Occipital lobe (tissue), 1 donor: ENCODE measurements at regions not wholly inside any gene's neighbourhood (a gene's known extent, or its start where the extent isn't known, plus 50 kb on each side); places are given as distances from the start of the nearest gene placed in this dataset.
"Not testable (repeated sequence)": the region's sequence is repeated elsewhere in the genome, so short reads cannot be mapped to it uniquely, and the experiment has no call there.

Experiments
- DNase-seq: peaks from one replicate; lab custom pipeline; 2025; lab: John Stamatoyannopoulos, UW

DNA sequence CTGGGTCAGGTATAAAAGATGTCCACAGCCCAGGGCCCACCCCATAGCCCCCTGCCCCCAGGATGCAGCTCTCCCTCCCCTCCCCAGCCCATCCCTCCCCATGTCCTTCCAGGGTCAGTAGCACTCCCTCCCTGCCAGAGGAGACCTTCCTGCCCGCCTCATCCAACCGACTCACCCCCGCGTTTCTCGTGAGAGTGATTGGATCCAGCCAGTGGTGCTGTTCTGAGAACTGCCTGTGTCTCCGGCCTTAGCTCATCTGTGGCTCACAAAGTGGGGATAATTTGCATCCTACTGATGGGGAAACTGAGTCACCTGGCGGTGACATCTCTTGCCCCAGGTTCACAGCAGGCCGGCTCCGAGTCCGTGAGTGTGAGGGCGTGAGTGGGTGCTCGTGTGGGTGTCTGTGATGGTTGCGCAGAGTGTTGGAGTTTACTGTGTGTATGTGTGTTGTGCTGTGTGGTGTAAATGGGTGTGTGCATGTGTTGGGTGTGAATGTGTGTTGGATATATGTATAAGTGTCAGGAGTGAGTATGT, 90.7 kb upstream of the GSE1 start:
- no peak for DNase-seq

DNA sequence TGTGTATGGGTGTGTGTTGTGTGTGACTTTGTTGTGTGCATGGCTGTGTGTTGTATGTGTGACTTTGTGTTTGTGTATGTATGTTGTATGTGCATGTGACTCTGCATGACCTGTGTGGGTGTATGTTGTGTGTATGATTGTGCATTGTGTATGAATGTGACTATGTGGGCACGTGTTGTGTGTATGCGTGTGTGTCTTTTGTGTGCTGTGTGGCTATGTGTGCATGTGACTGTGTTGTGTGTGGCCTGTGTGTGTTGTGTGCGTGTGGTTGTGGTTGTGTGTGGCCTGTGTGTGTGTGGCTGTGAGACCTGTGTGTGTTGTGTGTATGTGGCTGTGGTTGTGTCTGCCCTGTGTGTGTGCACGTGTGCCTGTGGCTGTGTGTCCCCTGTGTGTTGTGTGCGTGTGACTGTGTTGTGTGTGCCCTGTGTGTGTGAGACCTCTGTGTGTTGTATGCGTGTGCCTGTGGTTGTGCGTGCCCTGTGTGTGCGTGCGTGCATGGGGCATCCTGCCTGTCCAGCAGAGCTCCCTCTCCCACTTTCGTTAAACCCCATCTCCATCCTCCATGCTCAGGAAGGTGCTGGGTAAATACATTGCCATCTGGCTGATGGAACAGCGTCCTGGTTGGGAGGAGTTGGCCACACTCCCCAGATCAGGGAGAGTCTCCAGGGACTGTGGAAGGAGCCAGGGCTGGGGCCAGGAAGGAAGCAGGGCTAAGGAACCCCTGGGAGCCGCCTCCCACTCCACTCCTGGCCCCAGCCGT, 90.1 kb upstream of the GSE1 start:
- peak; percentile 30 for DNase-seq

DNA sequence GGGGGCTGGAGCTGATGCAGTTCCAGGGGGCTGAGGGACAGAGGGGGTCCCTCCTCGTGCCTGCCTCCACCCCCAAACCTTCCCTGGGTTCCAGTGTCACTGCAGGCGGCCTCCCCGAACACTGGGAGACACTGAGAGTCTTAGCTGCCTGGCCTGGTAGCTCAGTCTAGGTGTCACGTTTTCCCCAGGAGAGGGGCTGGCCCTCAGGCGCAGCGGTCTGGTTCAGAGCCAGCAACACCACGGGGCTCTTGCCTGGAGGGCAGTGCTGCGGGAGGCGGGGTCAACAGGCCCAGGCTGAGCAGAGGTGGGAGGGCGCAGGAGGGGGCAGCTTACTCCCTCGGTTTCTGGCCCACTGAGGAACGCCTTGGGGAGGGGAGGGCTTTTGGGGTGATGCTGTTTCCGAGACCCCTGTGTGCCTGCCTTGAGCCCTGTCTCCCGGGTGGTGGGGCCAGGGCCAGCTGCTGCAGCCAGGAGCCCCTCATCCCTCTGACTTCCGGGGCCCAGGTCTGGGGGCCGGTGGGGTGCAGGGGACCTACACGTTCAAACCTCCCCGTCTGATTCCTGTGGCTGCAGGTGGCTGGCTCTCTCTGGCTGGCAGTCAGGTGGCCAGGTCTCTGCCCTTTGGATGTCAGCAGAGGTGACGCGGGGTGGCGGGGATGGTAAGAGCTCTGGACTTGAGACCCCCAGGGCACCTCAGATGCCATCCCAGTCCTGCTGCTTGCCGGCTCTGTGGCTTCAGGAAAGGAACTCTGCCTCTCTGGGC, 89.3 kb upstream of the GSE1 start:
- DNase-seq = no peak

DNA sequence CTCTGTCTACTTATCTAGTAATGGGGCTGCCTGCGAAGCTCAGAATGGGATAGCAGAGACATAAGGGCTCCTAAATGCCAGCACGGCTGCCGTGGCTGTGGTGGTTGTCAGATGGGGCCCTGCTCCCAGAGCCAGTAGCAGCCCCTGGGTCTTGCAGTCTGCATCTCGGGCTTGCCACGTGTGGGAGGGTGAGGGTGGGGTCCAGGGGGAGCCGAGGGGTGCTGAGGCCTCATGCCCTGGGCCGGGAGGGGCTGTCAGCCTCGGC, 88.8 kb upstream of the GSE1 start:
- DNase-seq = no peak

DNA sequence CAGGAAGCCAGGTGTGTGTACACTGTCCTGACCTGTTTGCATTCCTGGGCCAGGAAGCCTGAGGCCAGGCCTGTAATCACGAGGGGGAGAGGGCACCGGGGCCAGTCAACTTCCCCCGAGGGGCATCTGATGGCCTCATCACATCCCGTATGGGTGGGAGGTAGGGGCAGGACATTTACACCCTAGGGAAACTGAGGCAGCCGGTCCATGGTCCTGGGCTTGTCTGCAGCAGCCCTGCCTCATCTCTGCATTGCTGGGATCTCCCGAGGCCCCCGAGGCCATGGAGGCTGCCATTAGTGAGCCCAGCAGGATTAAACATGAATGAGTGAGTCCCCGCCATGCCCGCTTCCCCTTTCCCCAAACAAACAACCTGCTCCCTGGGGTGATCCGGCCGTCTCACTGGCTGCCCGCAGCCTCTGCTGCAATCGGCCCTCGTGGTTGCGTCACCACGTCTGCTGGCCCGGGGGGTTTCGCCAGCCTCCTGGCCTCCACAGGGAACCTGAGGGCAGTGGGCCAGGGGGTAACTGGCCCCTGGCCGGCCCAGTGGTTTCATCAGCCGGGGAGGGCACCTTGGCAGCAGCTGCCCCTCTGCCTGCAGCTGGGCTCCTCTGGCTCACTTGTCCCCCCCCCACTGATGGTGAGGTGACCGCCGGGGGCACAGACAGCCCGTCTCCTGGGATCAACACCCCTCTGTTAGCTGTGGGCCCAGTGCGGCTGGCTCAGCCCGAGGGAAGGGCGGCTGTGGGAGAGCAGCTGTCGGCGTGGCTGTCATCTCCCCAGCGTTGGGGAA, 88.3 kb upstream of the GSE1 start:
- DNase-seq = no peak

DNA sequence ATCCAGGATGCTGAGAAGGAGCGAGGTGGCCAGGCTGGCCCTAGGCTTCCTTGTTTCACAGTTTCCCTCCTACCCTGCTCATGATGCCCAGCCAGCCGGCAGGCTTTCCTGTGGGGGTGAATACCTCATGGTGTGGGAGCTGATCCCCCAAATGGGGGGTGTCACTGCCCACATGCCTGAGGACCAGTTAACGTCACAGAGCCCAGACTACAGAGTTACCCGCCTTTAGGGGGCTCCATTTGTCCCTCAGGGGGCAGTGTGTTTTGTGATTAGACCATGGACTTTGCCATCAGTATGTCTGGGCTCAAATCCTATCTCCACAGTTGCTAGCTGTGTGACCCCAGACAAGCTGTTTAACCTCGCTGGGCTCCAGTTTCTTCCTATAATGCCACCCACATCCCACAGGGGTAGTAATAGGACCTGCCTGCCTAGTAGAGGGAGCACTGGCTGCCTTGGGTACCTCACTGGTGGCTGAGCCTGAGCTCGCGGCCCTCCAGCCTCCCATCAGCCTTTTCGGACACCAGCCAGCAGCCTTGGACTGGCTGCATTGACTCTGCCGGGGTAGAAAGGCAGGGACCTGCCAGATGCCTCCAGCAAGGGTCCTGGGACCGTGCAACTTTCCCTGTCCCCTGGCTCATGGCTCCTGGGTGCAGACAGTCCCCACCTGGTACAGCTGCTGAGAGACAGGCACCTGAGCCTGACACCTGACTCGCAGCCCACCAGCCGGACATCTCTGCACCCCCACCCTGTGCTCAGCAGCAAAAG, 87.5 kb upstream of the GSE1 start:
- no peak for DNase-seq

DNA sequence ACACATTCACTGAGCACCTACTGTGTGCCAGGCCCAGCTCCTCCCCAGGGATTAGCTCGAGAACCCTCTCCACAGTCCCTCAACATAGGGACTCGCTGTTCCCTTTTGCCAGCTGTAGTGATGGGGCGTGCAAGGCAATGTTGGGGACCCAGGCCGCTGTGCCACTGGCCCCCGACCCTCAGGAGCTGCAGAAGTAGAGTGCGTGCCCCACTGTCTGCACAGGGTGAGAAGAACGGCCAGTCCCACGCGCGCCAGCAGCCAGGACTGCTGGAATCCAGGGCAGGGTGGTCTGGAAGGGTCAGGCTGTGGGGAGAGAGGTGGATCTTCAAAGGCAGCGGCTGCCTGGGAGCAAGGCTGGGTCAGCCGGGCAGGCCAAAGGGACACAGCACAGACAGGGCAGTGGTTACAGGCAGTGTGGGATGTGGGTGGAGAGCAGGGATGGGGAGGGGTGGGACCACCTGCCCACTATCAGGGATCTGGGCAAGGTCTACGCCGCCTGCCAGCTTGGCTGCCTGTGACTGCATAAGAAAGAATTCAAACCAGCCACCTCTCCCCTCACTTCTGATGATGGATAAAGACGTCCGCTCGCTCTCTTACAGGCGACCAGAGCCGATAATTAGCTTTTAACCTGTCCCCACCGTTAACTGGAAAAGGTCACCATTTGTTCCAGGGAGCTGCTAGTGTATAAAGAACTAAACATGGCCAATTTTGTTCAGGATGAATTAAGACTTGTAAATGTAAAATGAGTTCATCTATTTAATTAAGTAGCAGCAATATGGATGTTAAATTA, 86.7 kb upstream of the GSE1 start:
- DNase-seq = no peak

DNA sequence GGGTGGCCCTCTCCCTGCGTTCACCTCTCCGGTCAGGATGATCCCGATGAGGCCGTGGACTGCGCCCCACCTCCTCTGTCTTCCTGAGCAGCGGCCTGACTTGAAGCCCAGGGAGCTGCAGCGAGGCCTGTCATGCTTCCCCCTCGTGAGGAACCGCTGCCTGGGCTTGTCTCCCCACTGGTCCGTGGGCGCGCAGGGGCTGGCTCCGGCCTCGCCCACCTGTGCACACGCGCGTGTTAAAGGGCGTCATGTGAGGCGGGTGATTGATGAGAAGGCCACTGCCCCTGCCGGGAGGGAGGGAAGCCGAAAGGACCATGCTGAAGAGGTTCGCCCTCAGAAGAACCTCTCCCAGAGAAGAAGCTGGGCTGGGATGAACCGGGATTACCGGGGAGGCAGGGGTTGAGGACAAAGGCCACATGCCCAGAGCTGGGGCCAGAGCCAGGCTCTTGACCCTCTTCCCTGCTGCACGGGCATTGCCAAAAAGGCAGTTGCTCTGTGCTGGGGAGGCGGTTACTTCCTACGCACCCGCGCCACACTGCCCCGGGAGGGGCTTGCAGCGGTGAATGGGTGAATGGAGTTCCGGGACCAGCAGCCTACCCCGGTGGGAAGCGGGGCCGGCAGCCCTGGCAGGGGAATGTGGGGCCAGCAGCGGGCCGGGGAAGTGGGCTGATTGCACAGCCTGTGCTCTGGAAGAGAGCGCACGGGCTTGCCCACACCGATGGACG, 85.9 kb upstream of the GSE1 start:
- no peak for DNase-seq

DNA sequence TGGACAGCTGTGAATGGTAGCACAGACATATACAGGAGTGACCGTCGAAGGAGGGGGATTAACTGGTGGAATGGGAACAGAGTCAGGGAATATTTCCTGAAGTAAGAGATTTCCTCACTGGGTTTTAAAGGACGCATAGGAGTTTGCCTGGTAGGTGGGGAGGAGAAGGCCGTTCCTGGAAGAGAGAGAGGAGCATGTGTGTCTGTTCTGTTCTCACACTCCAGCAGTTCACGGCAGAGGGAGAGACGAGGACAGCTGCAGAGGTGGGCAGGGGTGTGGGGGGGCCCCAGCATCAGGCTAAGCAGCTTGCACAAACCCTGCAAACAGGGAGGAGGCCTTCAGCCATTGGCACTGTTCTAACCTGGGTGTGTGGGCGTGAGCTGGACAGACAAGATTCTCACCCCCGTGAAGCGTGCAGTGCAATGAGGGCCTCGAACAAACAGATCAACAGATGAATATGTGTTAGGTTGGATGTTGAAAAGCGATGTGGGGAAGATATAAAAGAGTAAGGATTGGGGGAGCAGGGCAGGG, 85.3 kb upstream of the GSE1 start:
- no peak for DNase-seq

DNA sequence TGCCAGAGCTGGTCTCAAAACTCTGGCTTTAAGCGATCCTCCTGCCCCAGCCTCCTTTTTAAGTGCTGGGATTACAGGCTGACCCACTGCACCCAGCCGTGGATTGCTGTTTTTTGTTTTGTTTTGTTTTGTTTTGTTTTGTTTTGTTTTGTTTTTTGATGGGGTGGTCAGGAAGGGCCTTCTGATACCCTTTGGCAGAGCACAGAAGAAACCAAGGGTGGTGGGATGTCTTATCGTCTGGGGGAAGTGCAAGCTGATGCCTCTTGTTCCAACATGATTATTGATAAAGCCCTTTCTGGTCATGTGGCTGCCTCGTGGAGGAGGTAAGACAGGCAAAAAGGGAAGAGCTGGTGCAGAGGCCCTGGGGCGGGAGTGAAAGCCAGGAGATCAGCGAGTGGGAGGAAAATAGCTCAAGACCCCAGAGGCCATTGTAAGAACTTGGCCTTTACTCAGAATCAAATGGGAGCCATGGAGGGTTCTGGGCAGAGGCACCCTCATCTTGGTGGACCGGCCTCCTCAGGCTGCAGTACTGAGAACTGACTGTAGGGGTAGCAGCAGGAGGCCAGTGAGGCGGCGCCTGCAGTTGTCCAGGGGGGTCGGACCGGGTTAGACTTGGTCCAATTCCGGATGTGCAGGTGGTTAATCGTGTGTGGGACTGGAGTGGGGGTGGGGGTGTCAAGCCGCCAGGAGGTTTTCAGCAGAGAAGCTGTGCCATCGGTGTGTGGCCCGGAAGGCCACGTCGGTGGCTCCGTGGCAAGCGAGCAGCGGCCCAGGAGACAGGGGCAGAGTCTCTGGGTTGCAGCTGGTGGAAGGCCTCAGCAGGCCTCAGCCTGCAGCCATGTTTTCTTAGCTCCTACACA, 84.4 kb upstream of the GSE1 start:
- no peak for DNase-seq

DNA sequence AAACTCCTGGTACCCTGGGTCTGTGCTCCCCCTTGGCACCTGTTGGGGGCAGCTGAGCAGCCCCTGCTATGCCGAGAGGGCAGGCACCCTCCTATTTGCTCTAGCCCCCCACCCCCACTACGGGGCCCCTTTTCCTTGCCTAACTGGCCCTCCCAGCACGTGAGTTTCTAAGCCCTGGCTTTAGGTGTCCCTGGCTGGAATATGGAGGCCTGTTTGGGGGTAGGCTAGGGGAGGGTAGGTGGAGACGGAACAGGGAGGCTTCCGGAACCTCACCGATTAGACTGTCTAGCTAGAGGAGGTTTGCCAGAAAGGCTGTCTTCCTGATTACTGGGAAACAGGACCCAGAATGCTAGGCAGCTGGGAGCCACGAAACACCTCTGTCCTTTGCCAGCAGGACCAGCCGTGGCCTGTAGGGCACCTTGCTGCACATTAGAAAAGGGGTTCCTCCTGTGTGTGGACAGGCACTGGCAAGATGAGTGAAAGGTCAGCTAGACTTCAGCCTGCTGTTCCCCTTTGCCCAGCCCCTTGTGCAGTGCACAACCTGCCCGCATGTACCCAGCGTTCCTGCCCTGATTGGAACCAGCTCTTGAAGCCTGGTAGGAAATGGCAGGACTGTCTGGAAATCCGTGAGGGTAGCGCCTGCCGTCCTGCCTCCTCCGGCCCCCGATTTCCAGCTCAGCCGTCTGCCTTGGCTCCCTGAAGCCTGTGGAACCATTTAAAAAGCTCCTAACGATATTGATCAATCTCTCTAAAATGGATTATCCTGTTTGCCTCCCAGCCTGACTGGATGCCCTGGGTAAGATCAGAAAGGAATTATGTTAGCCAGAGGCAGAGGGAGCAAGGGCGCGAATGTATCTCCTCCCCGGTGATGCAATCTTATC, 83.4 kb upstream of the GSE1 start:
- DNase-seq = no peak

DNA sequence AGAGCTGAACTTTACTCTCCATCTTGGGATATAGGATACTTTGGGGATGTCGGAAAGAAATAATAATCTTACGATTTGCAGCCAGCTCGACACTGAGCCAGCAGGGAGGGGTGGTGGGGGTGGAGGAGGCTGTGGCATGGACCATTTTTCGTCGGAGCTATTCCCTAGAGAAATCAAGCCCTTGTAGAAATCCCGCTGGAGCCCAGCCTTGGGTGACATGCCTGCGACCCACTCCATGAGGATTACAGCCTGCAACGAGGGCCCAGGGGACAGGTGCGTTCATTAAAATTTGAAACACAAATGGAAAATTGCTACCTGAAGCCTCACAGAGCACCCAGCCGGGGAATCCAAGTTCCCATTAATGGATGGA, 82.8 kb upstream of the GSE1 start:
- DNase-seq = no peak

DNA sequence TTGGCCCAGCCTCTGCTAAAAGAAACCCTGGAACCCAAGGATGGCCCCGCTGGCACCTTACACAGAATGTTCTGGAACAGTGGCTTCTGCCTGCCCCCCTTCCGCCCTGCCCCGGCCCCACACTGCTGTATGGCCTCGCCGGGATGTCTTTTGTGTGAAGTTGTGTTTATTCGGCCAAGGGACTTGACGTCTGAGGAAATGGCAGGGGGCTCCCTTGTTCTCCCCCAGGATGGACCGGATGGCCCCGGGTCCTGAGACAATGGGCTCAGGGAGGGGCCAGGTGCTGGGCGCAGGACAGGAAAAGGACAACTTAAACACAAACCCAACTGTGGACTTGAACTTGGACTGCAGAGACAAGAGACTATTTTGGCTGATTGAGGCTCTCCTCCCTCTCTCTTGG, 81.6 kb upstream of the GSE1 start:
- DNase-seq = no peak

DNA sequence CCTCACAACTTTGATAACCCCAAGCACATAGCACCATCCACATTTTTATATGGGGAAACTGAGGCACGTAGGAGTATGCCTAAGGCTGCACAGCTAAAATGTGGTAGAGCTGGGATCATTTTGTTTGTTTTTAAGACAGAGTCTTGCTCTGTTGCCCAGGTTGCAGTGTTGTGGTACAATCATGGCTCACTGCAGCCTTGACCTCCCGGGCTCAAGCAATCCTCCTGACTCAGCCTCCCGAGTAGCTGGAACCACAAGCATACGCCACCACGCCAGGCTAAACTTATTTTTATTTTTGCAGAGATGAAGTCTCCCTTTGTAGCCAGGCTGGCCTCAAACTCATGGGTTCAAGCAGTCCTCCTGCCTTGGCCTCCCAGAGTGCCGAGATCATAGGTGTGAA, 81.0 kb upstream of the GSE1 start:
- DNase-seq = no peak

DNA sequence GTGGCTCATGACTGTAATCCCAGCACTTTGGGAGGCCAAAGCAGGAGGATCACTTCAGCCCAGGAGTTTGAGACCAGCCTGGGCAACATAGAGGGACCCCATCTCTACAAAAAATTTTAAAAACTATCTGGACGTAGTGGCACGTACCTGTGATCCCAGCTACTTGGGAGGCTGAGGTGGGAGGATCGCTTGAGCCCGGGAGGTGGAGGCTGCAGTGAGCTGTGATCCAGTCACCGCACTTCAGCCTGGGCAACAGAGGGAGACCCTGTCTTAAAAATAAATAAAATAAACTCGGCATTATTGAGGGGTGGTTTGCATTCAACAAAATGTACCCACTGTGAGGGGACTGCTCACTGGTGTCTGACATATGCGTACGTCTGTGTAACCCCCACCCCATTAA, 79.5 kb upstream of the GSE1 start:
- not testable (repeated sequence) for DNase-seq

DNA sequence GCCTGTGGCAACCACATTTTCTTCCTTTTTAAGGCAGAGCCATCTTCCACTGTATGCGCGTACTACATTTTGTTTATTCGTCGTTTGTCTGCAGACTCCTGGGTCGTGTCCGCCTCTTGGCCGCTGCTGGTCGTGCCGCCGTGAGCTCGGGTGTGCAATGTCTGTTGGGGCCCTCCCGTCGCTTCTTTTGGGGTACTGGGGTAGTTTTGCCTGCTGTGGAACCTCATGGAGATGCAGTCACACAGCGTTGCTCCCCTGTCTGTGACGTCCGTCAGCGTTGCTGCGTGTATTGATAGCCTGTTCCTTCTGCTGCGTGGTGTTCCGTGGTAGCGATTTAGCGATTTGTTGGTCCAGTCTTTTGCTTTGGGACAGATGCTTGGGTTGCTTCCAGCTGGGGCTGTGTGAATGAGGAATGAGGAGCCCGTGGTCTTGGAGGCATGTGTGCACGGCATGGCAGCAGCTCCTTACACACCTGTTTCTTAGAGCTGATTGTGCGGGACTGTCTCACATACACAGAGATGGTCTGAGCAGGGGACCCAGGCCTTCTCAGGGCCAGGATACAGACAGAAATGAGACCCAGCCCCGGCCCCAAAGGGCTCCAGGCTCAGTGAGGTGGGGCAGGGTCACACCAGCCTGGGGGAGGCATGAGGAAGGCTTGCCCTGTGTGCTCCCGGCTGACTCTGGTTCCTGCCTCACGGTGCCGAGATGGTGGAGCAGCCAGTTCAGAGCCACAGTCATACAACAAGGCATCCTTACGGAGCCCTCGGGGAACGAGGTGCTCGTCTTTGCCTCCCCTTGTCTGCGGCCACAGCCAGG, 78.4 kb upstream of the GSE1 start:
- DNase-seq = no peak
